K562 (cell line): ENCODE measurements at regions not wholly inside any gene's neighbourhood (a gene's known extent, or its start where the extent isn't known, plus 50 kb on each side); places are given as distances from the start of the nearest gene placed in this dataset.

Source experiments
- BHLHE40 ChIP-seq: IDR thresholded peaks from 2 replicates; pipeline ENCODE4 v1.6.1; 2011; ENCODE audit warnings: low read length, improper control_type of control experiment
- BRD4 ChIP-seq: fragments of 200-600 bp; sonication (generic); IDR thresholded peaks from 2 replicates; pipeline ENCODE4 v1.6.1; 2017; ENCODE audit warnings: inconsistent platforms
- BRF2 ChIP-seq: IDR thresholded peaks from 3 replicates; pipeline ENCODE4 v1.6.1; 2011; ENCODE audit warnings: borderline replicate concordance, mild to moderate bottlenecking; ENCODE audit not compliant: insufficient read length, insufficient read depth
- ETV1 ChIP-seq: fragments of 450-650 bp; conservative IDR thresholded peaks from 2 replicates; pipeline ENCODE4 v1.6.1; 2016; ENCODE audit warnings: missing genetic modification characterization, control low read depth, low read depth, missing compliant biosample characterization
- HDAC8 ChIP-seq: fragments of 450-650 bp; IDR thresholded peaks from 2 replicates; pipeline ENCODE4 v1.6.1; 2016; ENCODE audit warnings: mild to moderate bottlenecking, missing genetic modification characterization, moderate library complexity, missing compliant biosample characterization
- NFE2L1 ChIP-seq: fragments of 450-650 bp; IDR thresholded peaks from 2 replicates; pipeline ENCODE4 v1.6.1; 2016; ENCODE audit warnings: missing genetic modification characterization, low read depth, mild to moderate bottlenecking, missing compliant biosample characterization, moderate library complexity, borderline replicate concordance
- RUNX1 ChIP-seq: sonication (generic); IDR thresholded peaks from 2 replicates; pipeline ENCODE4 v1.6.1; 2016; ENCODE audit warnings: antibody characterized with exemption, low read depth
- TEAD4 ChIP-seq, 2 experiments: sonication (generic) in 1 of 2; formaldehyde crosslinking in 1 of 2; IDR thresholded peaks; 2 replicates each; pipeline versions ENCODE4 v1.6.1 to v1.8.0; 2012 to 2022; ENCODE audit warnings: borderline replicate concordance in 1 of 2, inconsistent platforms in 1 of 2, low read length in 1 of 2, mild to moderate bottlenecking in 1 of 2, missing genetic modification reagents in 1 of 2
- TOE1 ChIP-seq, 2 experiments: fragments of 450-650 bp in 1 of 2; sonication (generic) in 1 of 2; formaldehyde crosslinking in 1 of 2; IDR thresholded peaks; 2 replicates each; pipeline versions ENCODE4 v1.7.1 to v1.8.0; 2016 to 2022; ENCODE audit warnings: borderline replicate concordance in 2 of 2, mild to moderate bottlenecking in 2 of 2, antibody characterized with exemption in 1 of 2, inconsistent platforms in 1 of 2, low read depth in 1 of 2, missing genetic modification reagents in 1 of 2, moderate library complexity in 1 of 2
- U2AF1 ChIP-seq: fragments of 200-400 bp; formaldehyde crosslinking; optimal IDR thresholded peaks from 2 replicates; pipeline ENCODE3; 2017; ENCODE audit warnings: mild to moderate bottlenecking, low read depth, low read length, moderate library complexity
- ZBTB7A ChIP-seq: IDR thresholded peaks from 2 replicates; pipeline ENCODE4 v1.6.1; 2011; ENCODE audit warnings: low read depth, mild to moderate bottlenecking, low read length, moderate library complexity, borderline replicate concordance; ENCODE audit not compliant: control insufficient read depth
- ZMIZ1 ChIP-seq, 2 experiments: fragments of 150-350 bp in 1 of 2; IDR thresholded peaks; 2 replicates each; pipeline ENCODE4 v1.6.1; 2012 to 2016; ENCODE audit warnings: low read depth in 2 of 2, low read length in 2 of 2, mild to moderate bottlenecking in 1 of 2, moderate library complexity in 1 of 2
- ZNF174 ChIP-seq: fragments of 250-450 bp; sonication (Bioruptor Pico); IDR thresholded peaks from 2 replicates; pipeline ENCODE4 v1.4.0; 2020; ENCODE audit warnings: mild to moderate bottlenecking
- ZNF436 ChIP-seq: fragments of 250-450, 450-650 bp; sonication (Bioruptor Pico); formaldehyde crosslinking; IDR thresholded peaks from 2 replicates; pipeline ENCODE4 v1.7.0; 2020; ENCODE audit warnings: mild to moderate bottlenecking
- ZNF583 ChIP-seq: fragments of 250-450 bp; sonication (Bioruptor Pico); IDR thresholded peaks from 2 replicates; pipeline ENCODE4 v1.4.0; 2020
- ZNF592 ChIP-seq: fragments of 450-650 bp; IDR thresholded peaks from 2 replicates; pipeline ENCODE4 v1.6.1; 2017; ENCODE audit warnings: antibody characterized with exemption, mild to moderate bottlenecking
- ZNF668 ChIP-seq: fragments of 250-450 bp; sonication (Bioruptor Pico); IDR thresholded peaks from 2 replicates; pipeline ENCODE4 v1.8.0; 2022; ENCODE audit warnings: mild to moderate bottlenecking, inconsistent platforms
- ZNF785 ChIP-seq: fragments of 250-450 bp; sonication (Bioruptor Pico); IDR thresholded peaks from 2 replicates; pipeline ENCODE4 v1.4.0; 2020; ENCODE audit warnings: mild to moderate bottlenecking
- TF ChIP-seq, protein P1 (sequence below): sonication (generic); formaldehyde crosslinking; IDR thresholded peaks from 2 replicates; pipeline ENCODE4 v1.8.0; 2022; ENCODE audit warnings: mild to moderate bottlenecking, missing genetic modification reagents

GRCh38 chr6:14464055-14464454, 346.5 kb downstream of the CD83 start (continued):
- peak; percentile 92 for TF ChIP-seq ZNF592
- TF ChIP-seq ZNF785 (CRISPR knock-in tag): no peak
- no peak for TF ChIP-seq TOE1 (IDR thresholded peaks at IDR 0.05; ENCODE audit: borderline replicate concordance)
- no peak for TF ChIP-seq TOE1 (CRISPR knock-in tag; IDR thresholded peaks at IDR 0.05; ENCODE audit: borderline replicate concordance, low read depth)
- no peak for TF ChIP-seq BRF2
- TF ChIP-seq BHLHE40: 0 out of 2 replicates have a peak, but pooled peaks have one; percentile 11
- no peak; the same call in 1 of the 2 replicates for TF ChIP-seq TEAD4 (IDR thresholded peaks at IDR 0.05; ENCODE audit: low read length)
- no peak for TF ChIP-seq TEAD4 (CRISPR knock-in tag; IDR thresholded peaks at IDR 0.05; ENCODE audit: borderline replicate concordance)
- TF ChIP-seq, protein P1, sequence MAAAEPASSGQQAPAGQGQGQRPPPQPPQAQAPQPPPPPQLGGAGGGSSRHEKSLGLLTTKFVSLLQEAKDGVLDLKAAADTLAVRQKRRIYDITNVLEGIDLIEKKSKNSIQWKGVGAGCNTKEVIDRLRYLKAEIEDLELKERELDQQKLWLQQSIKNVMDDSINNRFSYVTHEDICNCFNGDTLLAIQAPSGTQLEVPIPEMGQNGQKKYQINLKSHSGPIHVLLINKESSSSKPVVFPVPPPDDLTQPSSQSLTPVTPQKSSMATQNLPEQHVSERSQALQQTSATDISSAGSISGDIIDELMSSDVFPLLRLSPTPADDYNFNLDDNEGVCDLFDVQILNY: no peak
- no peak for TF ChIP-seq RUNX1
- TF ChIP-seq ZBTB7A: no peak
- no peak for TF ChIP-seq ZNF174 (CRISPR knock-in tag)
- no peak for TF ChIP-seq U2AF1
- TF ChIP-seq ZNF583 (CRISPR knock-in tag): no peak
- TF ChIP-seq BRD4: no peak
- TF ChIP-seq HDAC8 (tag): no peak
- no peak for TF ChIP-seq ZNF436 (CRISPR knock-in tag)
- TF ChIP-seq ZMIZ1 (IDR thresholded peaks at IDR 0.05; ENCODE audit: low read depth in 2 of 2, low read length in 2 of 2): no peak
- TF ChIP-seq NFE2L1 (tag): no peak
- no peak for TF ChIP-seq ZNF668
- TF ChIP-seq ETV1: no peak
